T-helper 17 cell (primary cell): ENCODE measurements at regions not wholly inside any gene's neighbourhood (a gene's known extent, or its start where the extent isn't known, plus 50 kb on each side); places are given as distances from the start of the nearest gene placed in this dataset.
"Not testable (repeated sequence)": the region's sequence is repeated elsewhere in the genome, so short reads cannot be mapped to it uniquely, and the experiment has no call there.

Source experiments
- ATAC-seq: fragments of 150-1000 bp; cut with Tn5 transposase; 2 replicates; pipeline ENCODE4 v1.10.0; 2021; ENCODE audit warnings: mild to moderate bottlenecking, moderate library complexity
- DNase-seq, 3 donors: peaks; one replicate each; pipeline versions ENCODE4 v3.0.0 to v3.0.0-alpha.2; 2020 to 2021
- H3K9me3 ChIP-seq: one replicate; pipeline ENCODE4 v1.7.0; 2013; ENCODE audit warnings: low read length, mild to moderate bottlenecking; ENCODE audit not compliant: control insufficient read depth, poor library complexity, severe bottlenecking
- H3K27ac Mint-ChIP-seq: one replicate; pipeline ENCODE4 v1.8.0; 2022; ENCODE audit warnings: mild to moderate bottlenecking, moderate library complexity, mixed read lengths
- H3K27me3 Mint-ChIP-seq: one replicate; pipeline ENCODE4 v1.8.0; 2022; ENCODE audit warnings: mixed read lengths
- H3K36me3 Mint-ChIP-seq: one replicate; pipeline ENCODE4 v1.8.0; 2022; ENCODE audit warnings: low read depth, mixed read lengths
- H3K4me1 Mint-ChIP-seq: one replicate; pipeline ENCODE4 v1.8.0; 2022; ENCODE audit warnings: mild to moderate bottlenecking, mixed read lengths
- H3K4me3 Mint-ChIP-seq: one replicate; pipeline ENCODE4 v1.8.0; 2022; ENCODE audit warnings: mild to moderate bottlenecking, moderate library complexity, mixed read lengths

GRCh38 chr12:47365443-47366076 is 285.8 kb upstream of the AMIGO2 start:
- H3K4me3 Mint-ChIP-seq, H3K27me3 Mint-ChIP-seq, H3K36me3 Mint-ChIP-seq, ATAC-seq, H3K9me3 ChIP-seq, DNase-seq: not testable (repeated sequence)
- H3K4me1 Mint-ChIP-seq, result peaks cover 28% of the 10 kb centered on the region
- H3K27ac Mint-ChIP-seq, result peak overlapping the region; percentile 16

DNA sequence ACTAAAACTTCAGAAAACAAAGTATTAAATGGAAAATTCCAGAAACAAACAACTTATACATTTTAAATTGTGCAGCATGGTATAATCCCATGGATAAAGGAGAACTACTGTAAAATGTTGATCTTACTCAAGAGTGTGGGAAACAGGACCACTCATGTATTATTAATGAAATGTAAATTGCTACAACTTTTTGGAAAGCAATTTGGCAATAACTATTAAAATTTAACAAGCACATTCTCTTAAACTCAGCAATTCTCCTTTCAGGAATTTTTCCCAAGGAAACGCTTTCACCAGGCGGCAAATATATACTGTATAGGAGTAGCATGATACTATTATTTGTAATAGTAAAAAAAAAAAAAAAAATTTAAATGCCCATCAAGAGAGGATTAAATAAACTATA is 284.5 kb upstream of the AMIGO2 start:
- no peak overlapping the region for H3K27ac Mint-ChIP-seq
- DNase-seq (no peak), ATAC-seq (no peak)
- H3K27me3 Mint-ChIP-seq, result no peaks in the 10 kb centered on the region
- H3K36me3 Mint-ChIP-seq, result peaks cover 3% of the 10 kb centered on the region
- peaks cover 38% of the 10 kb centered on the region for H3K4me1 Mint-ChIP-seq
- H3K4me3 Mint-ChIP-seq, result no peak overlapping the region
- H3K9me3 ChIP-seq, result peaks cover 5% of the 10 kb centered on the region

GRCh38 chr12:47362126-47362705 is 282.5 kb upstream of the AMIGO2 start:
- DNase-seq, result no peak
- H3K9me3 ChIP-seq, result no peaks in the 10 kb centered on the region
- Mint-ChIP-seq H3K4me1 (peaks cover 41% of the 10 kb centered on the region), H3K27ac (peak overlapping the region; percentile 97), H3K36me3 (peaks cover 6% of the 10 kb centered on the region), H3K27me3 (no peaks in the 10 kb centered on the region), H3K4me3 (peak overlapping the region; percentile 84)
- ATAC-seq, result no peak

- H3K4me3 Mint-ChIP-seq, result peak overlapping the region; percentile 84
- H3K9me3 ChIP-seq, result no peaks in the 10 kb centered on the region
These were observed 281.7 kb upstream of the AMIGO2 start for GRCh38 chr12:47361389-47362021.

GRCh38 chr12:47360771-47361388 is 281.1 kb upstream of the AMIGO2 start:
- Mint-ChIP-seq H3K4me1 (peaks cover 48% of the 10 kb centered on the region), H3K27me3 (no peaks in the 10 kb centered on the region), H3K4me3 (peak overlapping the region; percentile 84), H3K27ac (peak overlapping the region; percentile 97), H3K36me3 (peaks cover 6% of the 10 kb centered on the region)
- H3K9me3 ChIP-seq, result no peaks in the 10 kb centered on the region
- peak in 2 of 3 donors; percentile 12 for DNase-seq
- ATAC-seq, result peak; percentile 87

More at GRCh38 chr12:47361389-47362021, 281.7 kb upstream of the AMIGO2 start:
- H3K36me3 Mint-ChIP-seq, result peaks cover 6% of the 10 kb centered on the region
- DNase-seq (peak in 1 of 3 donors; percentile 14), ATAC-seq (peak; percentile 69)
- H3K27me3 Mint-ChIP-seq, result no peaks in the 10 kb centered on the region
- H3K27ac Mint-ChIP-seq, result peak overlapping the region; percentile 97
- peaks cover 44% of the 10 kb centered on the region for H3K4me1 Mint-ChIP-seq

- Mint-ChIP-seq H3K36me3 (peaks cover 6% of the 10 kb centered on the region), H3K4me3 (peak overlapping the region; percentile 84), H3K27ac (peak overlapping the region; percentile 97), H3K27me3 (no peaks in the 10 kb centered on the region), H3K4me1 (peaks cover 48% of the 10 kb centered on the region)
- DNase-seq (no peak), ATAC-seq (no peak)
- H3K9me3 ChIP-seq, result no peaks in the 10 kb centered on the region
These were observed 280.3 kb upstream of the AMIGO2 start for GRCh38 chr12:47360093-47360480.

GRCh38 chr12:47359310-47360092 is 279.7 kb upstream of the AMIGO2 start:
- Mint-ChIP-seq H3K27ac (peak overlapping the region; percentile 97), H3K4me1 (peaks cover 48% of the 10 kb centered on the region), H3K4me3 (no peak overlapping the region), H3K27me3 (no peaks in the 10 kb centered on the region), H3K36me3 (peaks cover 6% of the 10 kb centered on the region)
- no peak for DNase-seq
- ATAC-seq, result no peak
- no peaks in the 10 kb centered on the region for H3K9me3 ChIP-seq

GRCh38 chr12:47357006-47357405 is 277.2 kb upstream of the AMIGO2 start:
- Mint-ChIP-seq H3K4me1 (peaks cover 41% of the 10 kb centered on the region), H3K27ac (peak overlapping the region; percentile 14)
- not testable (repeated sequence) for ATAC-seq, H3K36me3 Mint-ChIP-seq, DNase-seq, H3K27me3 Mint-ChIP-seq, H3K9me3 ChIP-seq, H3K4me3 Mint-ChIP-seq

DNA sequence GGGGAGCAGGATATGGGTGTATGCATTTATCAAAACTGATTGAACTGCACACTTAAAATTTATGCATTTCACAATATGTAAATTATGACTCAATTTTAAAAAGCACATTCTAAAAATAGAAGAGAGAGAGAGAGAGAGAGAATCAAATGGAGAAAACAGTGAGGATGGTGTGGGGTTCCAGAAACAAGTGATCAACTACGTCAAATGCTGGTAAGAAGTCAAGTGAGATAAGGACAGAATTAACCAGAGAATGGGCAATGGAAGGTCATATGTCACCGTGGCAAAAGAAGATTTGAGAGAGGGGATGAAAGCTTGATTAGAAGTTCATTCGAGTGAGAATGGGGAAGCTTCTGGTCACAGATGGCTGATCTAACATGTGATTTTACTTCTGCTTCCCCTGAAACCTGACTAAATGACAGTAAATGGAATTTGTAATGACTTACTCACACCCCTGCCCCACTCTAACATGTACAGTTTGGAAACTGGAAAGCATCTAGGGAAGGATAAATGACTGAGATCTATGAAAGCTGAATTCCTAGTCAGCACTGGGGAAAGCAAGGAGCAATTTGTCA is 276.5 kb upstream of the AMIGO2 start:
- H3K9me3 ChIP-seq, result no peaks in the 10 kb centered on the region
- no peak for DNase-seq
- Mint-ChIP-seq H3K36me3 (peaks cover 9% of the 10 kb centered on the region), H3K4me3 (peak overlapping the region; percentile 55), H3K27ac (peak overlapping the region; percentile 27), H3K4me1 (peaks cover 33% of the 10 kb centered on the region), H3K27me3 (no peaks in the 10 kb centered on the region)
- ATAC-seq, result peak; percentile 18

GRCh38 chr12:47353508-47353907 is 273.7 kb upstream of the AMIGO2 start:
- peaks cover 27% of the 10 kb centered on the region for H3K4me1 Mint-ChIP-seq
- DNase-seq (no peak), ATAC-seq (no peak)
- H3K27ac Mint-ChIP-seq, result peak overlapping the region; percentile 14
- H3K36me3 Mint-ChIP-seq, result peaks cover 3% of the 10 kb centered on the region
- H3K9me3 ChIP-seq, result no peaks in the 10 kb centered on the region
- H3K4me3 Mint-ChIP-seq, result no peak overlapping the region
- H3K27me3 Mint-ChIP-seq, result no peaks in the 10 kb centered on the region

GRCh38 chr12:47352067-47352466 is 272.3 kb upstream of the AMIGO2 start:
- H3K27me3 Mint-ChIP-seq, result no peaks in the 10 kb centered on the region
- no peak for ATAC-seq
- H3K4me3 Mint-ChIP-seq, result no peak overlapping the region
- peaks cover 3% of the 10 kb centered on the region for H3K36me3 Mint-ChIP-seq
- peaks cover 27% of the 10 kb centered on the region for H3K4me1 Mint-ChIP-seq
- DNase-seq, result no peak
- no peaks in the 10 kb centered on the region for H3K9me3 ChIP-seq
- H3K27ac Mint-ChIP-seq, result no peak overlapping the region

GRCh38 chr12:47351526-47351925 is 271.8 kb upstream of the AMIGO2 start:
- no peak overlapping the region for H3K27ac Mint-ChIP-seq
- no peak overlapping the region for H3K4me3 Mint-ChIP-seq
- H3K36me3 Mint-ChIP-seq, result peaks cover 3% of the 10 kb centered on the region
- DNase-seq, result no peak
- H3K27me3 Mint-ChIP-seq, result no peaks in the 10 kb centered on the region
- H3K4me1 Mint-ChIP-seq, result peaks cover 24% of the 10 kb centered on the region
- H3K9me3 ChIP-seq, result no peaks in the 10 kb centered on the region
- no peak for ATAC-seq
